ENCODE measurements at regions not wholly inside any gene's neighbourhood (a gene's known extent, or its start where the extent isn't known, plus 50 kb on each side); places are given as distances from the start of the nearest gene placed in this dataset.

DNA sequence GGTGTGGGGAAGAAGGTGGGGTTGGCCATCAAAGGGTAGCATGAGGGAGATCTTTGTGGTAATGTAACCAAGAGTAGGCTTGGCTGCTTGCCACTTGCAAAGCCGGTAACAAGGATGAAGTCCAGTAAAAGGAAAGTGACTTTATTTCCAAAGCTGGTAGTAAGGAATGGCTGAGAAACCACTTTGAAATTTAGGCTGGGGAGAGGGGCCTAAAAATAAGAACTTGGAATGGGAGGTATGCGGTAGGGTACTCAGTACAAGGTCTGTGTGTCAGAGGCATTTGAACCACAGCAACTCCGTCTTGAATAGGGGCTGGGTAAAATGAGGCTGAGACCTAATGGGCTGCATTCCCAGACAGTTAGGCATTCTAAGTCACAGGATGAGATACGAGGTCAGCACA, 216.0 kb upstream of the ISX start:
- no peak overlapping the region for H3K4me3 ChIP-seq (ENCODE audit: low read depth, low read length)
- H3K36me3 ChIP-seq, result no peaks in the 10 kb centered on the region
- TF ChIP-seq CTCF (IDR thresholded peaks at IDR 0.05; ENCODE audit: low read depth, low read length), result no peak
- no peak for DNase-seq
- peaks cover under 1% of the 10 kb centered on the region for H3K9me3 ChIP-seq (ENCODE audit: severe bottlenecking)
- H3K27ac ChIP-seq, result no peak overlapping the region
- H3K27me3 ChIP-seq (ENCODE audit: insufficient read depth, low read depth, severe bottlenecking), result no peaks in the 10 kb centered on the region

DNA sequence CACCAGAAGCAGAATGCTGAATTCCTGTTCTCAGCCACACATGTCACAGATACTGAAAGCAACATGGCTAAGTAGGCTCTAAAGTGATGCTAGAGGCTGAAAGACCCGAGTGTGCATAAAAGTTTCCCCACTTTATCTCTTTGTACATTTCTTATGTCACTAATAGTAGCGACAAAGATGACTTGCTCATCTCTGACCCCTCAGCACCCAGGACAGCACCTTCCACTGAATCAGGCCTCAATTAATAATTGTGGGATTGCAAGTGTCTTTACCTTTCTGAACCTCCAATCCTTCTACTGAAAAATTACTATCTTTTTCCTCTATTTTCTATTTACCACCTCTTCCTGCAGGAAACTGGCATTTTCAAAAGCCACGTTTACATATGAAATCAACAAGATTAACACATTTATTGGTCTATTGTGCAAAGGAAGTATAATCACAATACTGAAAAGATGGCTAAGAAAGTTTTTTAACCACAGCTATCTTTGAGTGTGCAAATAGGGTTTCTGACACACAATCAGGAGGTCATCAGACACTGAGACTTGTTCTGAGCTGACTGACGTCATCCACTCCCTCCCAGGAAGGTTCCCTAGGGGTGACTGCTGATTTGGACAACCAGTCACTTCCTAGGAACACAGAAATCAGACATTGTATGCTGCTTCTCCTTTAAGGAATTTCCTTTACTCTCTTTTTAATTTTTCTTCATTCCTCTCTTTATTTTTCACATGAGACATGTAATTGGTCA, 213.9 kb upstream of the ISX start:
- Histone ChIP-seq H3K27ac (no peak overlapping the region), H3K36me3 (no peaks in the 10 kb centered on the region), H3K4me3 (ENCODE audit: low read depth, low read length) (no peak overlapping the region), H3K9me3 (ENCODE audit: severe bottlenecking) (no peaks in the 10 kb centered on the region), H3K27me3 (ENCODE audit: insufficient read depth, low read depth, severe bottlenecking) (no peaks in the 10 kb centered on the region)
- no peak for TF ChIP-seq CTCF (IDR thresholded peaks at IDR 0.05; ENCODE audit: low read depth, low read length)
- DNase-seq, result no peak

DNA sequence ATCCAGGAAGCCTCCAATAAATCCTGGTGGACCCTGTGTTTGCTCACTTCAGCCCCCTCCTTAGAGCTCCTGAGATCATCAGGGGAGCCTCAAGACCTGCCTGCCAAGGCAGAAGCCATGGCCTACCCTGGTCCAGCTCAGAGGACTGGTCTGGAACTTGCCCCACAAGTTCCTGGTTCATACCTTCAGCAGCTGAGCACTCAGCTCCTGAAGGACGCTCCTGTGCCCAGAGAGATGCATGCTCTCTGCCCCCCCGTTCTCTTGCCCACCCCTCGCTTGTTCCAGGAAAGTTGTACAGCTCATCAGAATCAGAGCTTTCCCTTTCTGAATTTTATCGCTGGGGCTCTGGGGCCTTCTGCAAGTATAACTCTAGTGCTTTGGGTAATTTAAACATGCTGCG, 210.5 kb upstream of the ISX start:
- DNase-seq, result no peak
- H3K36me3 ChIP-seq, result no peaks in the 10 kb centered on the region
- no peak for TF ChIP-seq CTCF (IDR thresholded peaks at IDR 0.05; ENCODE audit: low read depth, low read length)
- no peaks in the 10 kb centered on the region for H3K27me3 ChIP-seq (ENCODE audit: insufficient read depth, low read depth, severe bottlenecking)
- no peak overlapping the region for H3K4me3 ChIP-seq (ENCODE audit: low read depth, low read length)
- H3K9me3 ChIP-seq (ENCODE audit: severe bottlenecking), result no peaks in the 10 kb centered on the region
- H3K27ac ChIP-seq, result no peak overlapping the region

DNA sequence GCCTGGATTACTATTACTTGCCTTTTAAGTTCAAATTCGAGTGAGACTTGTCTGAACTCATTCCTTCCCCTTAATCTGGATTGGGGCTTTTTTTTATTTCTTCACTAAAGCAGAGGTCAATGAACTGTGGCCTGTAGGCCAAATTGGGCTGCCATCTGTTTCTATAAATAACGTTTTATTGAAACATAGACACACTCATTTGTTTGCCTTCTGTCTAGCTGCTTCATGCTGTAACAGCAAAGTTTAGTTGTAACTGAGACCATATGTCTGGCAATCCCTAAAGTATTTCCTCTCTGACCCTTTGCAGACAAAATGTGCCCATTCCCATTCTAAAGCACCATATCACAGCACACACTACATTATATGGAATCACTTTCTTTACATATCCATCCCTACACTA, 207.9 kb upstream of the ISX start:
- no peak for TF ChIP-seq CTCF (IDR thresholded peaks at IDR 0.05; ENCODE audit: low read depth, low read length)
- no peaks in the 10 kb centered on the region for H3K27me3 ChIP-seq (ENCODE audit: insufficient read depth, low read depth, severe bottlenecking)
- no peak overlapping the region for H3K27ac ChIP-seq
- no peaks in the 10 kb centered on the region for H3K36me3 ChIP-seq
- H3K4me3 ChIP-seq (ENCODE audit: low read depth, low read length), result no peak overlapping the region
- no peak for DNase-seq
- no peaks in the 10 kb centered on the region for H3K9me3 ChIP-seq (ENCODE audit: severe bottlenecking)

GRCh38 chr22:34861787-34862186, 204.2 kb upstream of the ISX start:
- Histone ChIP-seq H3K4me3 (ENCODE audit: low read depth, low read length) (no peak overlapping the region), H3K9me3 (ENCODE audit: severe bottlenecking) (no peaks in the 10 kb centered on the region)

More at GRCh38 chr22:34861787-34862186, 204.2 kb upstream of the ISX start:
- no peak for DNase-seq
- Histone ChIP-seq H3K27ac (no peak overlapping the region), H3K36me3 (no peaks in the 10 kb centered on the region), H3K27me3 (ENCODE audit: insufficient read depth, low read depth, severe bottlenecking) (no peaks in the 10 kb centered on the region)
- TF ChIP-seq CTCF (IDR thresholded peaks at IDR 0.05; ENCODE audit: low read depth, low read length), result no peak

All from WERI-Rb-1 (cell line).